ENCODE measurements at regions not wholly inside any gene's neighbourhood (a gene's known extent, or its start where the extent isn't known, plus 50 kb on each side); places are given as distances from the start of the nearest gene placed in this dataset.
A peak's percentile ranks its signal among the peaks of the same experiment; 100 is the strongest.
"Not testable (repeated sequence)": the region's sequence is repeated elsewhere in the genome, so short reads cannot be mapped to it uniquely, and the experiment has no call there.

GRCh38 chr2:175827856-175828255 is 174.2 kb downstream of the LNPK start:
- DNase-seq, result no peak

- DNase-seq, result no peak
Observed at GRCh38 chr2:175824243-175824642, 177.8 kb downstream of the LNPK start.

DNA sequence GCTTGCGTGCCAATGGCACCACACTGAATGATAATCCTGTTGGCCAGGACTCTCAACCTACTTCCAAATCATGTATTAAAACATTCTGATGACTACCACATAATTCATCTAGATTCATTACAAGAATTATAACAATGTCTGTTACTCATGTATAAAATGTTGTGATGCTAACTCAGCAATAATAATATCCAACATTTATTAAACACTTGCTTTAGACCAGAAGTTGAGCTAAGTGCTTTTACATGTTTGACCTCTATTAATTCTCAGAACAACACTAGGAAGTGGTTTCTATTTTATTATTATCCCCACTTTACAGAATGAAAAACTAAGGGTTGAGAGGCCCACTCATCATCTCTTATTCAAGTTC is 178.4 kb downstream of the LNPK start:
- DNase-seq, result no peak

DNA sequence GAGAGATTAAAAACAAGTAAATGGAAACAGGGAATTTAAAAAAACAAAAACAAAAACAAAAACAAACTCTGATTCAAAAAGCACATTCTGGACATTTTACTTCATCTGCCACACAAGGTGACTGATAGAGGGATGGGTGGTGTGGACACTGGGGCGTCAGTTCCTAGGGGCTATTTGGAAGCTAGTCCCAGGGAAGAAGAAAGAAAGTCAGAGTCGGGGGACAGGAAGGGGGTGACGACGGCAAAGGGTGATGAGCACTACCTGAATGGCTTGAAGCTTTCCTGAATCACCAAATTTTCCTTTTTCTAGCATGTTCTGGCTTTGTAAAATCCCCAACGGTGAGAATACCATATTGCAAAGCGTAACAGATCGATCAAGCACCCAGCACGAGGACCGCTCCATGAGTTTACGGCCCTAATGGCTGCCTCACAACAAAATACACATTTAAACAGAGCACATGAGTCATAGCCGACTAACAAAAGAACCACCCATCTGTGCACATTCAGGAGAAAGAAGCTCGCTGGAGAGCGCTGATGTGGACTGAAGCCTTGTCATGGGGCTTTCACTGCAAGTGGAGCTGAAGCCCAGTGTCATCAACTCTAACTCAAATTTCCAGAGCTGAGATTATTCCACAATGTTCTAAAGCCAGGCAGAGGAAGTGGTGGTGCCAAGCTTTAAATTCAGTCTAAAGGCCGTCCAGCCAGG is 178.9 kb downstream of the LNPK start:
- DNase-seq, result no peak

GRCh38 chr2:175817221-175817620 is 184.8 kb downstream of the LNPK start:
- DNase-seq, result no peak

DNA sequence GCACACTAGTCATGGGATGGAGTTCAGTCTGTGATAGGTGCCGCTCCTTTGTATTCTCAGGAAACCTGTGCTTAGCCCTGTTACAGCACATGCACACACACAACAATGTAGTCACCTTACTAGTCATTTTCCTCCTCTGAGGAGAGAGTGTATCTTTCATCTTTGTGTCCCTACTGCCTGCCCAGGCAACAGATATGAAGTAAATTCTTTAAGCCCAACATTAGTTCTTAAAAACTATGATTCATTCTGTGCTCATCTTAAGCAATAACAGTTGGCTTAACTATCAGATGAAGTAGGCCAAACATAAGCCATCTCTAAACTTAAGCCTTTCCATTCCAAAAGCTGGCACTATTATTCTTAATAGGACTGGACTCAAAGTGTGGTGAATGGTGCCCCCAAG is 186.5 kb downstream of the LNPK start:
- DNase-seq, result no peak

- DNase-seq, result no peak
Observed at GRCh38 chr2:175811971-175812370, 190.1 kb downstream of the LNPK start.

GRCh38 chr2:175808858-175809257 is 193.2 kb downstream of the LNPK start:
- DNase-seq, result no peak

GRCh38 chr2:175808078-175808477 is 194.0 kb downstream of the LNPK start:
- no peak for DNase-seq

DNA sequence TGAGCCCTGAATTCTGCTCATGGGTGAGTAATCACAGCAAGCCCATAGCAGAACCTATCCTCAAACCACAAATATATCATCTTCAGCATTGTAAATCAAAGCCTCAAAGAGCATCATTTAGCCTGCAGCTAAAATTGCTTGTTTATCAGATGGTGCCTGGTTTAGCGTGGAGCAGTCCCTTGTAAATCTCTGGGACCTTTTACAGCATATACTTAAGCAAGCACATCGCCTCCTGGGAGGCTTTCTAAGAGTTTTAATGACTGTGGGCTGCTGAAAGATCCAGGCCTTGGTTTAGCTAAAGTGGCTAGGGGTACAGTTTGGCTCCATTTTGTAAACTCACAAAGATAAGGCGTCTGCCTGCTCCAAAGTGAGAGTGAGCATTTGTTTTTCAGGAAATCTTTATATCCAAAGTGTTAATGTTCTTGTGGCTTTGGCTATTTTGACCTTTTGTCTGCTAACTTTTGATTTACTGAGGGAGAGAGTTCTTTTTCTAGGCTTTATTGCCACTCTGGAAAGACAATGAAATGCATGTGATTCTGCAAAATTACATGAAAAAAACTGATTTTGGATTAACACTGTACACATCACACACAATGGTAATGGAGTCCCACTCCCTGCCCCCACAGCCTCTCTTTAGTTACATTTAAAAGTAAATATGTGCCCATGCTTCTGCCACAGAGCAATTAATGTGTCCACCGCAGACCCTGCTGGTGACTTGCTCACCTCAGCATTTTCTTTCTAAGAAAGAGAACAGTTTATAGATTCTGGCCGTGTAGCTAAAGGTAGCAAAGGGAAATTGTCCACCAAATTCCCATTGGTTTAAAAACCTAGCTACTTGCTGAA is 194.8 kb downstream of the LNPK start:
- peak in 1 of 2 experiments; percentile 43 for DNase-seq

DNA sequence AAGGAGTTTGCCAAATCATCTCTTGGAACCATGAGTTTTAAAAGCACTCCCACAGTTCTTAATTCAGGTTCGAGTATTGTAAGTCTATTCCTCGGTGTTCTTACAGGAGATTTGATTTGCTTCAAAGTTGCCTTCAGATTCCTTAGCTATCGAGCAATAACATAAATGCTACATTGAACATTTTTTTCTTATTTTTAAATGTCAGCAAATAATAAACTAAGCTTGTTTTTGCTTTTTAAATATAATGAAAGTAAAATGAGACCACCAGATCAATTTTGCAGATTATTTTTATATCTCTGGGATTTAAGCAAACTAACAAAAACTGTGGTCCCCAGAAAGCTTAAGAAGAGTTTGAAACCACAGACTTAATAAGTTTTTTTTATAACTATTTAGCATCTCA is 195.5 kb downstream of the LNPK start:
- DNase-seq, result no peak

DNA sequence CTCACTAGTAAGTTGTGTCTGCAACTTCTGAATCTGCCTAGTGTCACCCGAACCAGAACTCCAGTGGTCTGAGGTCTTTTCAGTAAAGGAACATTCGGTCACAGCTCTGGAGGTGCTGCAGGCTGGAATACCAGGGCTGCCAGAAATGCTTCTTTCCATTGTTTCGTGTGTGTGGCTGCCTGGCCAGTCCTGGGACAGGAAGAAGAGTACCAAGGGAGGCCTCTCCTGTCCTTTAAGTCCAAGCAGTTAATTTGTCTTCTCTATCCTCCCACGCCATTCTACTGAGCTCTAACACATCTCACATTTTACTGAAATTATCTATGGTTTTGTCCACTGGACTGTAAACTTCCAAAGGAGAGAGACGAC is 196.0 kb downstream of the LNPK start:
- no peak for DNase-seq

DNA sequence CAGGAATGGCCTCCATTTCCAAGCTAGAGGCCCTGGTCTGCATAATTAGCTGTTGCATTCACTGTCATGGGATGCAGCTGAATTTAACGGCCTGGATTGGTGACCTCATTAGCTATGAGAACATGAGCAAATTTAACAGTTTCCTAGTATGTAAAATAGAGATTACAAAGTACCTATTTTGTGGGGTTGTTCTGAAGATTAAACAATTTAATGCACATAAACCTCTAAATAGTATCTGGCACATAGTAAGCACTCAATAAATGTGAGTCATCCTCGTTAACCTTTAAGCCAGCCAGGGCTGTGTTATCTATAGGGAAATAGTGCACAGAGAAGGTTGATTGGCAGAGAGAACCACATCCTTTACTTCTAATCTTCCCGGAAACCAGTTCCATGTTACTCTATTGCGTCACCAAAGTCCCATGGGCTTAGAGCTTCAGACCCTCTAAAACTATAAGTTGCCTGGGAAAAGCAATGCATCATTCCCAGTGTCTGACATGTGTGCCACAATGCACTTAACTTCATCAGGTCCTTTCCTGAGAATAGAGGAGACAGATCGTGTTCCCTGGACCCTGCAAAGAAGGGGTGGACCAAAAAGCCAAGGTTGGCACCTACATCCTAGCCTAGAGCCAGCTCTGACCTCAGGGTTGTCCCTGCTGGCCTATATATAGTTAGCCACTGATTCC is 196.5 kb downstream of the LNPK start:
- DNase-seq, result no peak

GRCh38 chr2:175804122-175804521 is 197.9 kb downstream of the LNPK start:
- DNase-seq, result peak; percentile 53 to 64

DNA sequence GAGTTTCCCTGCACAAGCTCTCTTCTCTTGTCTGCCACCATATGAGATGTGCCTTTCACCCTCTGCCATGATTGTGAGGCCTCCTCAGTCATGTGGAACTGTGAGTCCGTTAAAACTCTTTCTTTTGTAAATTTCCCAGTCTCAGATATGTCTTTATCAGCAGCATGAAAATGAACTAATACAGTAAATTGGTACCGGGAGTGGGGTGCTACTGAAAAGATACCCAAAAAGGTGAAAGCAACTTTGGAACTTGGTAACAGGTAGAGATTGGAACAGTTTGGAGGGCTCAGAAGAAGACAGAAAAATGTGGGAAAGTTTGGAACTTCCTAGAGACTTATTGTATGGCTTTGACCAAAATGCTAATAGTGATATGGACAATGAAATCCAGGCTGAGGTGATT is 205.6 kb downstream of the LNPK start:
- not testable (repeated sequence) for DNase-seq

- DNase-seq, result no peak
Observed at GRCh38 chr2:175793648-175794047, 208.4 kb downstream of the LNPK start.

- DNase-seq, result no peak
Observed at GRCh38 chr2:175792881-175793280, 209.2 kb downstream of the LNPK start.

- no peak for DNase-seq
Observed at GRCh38 chr2:175792199-175792598, 209.9 kb downstream of the LNPK start.

DNA sequence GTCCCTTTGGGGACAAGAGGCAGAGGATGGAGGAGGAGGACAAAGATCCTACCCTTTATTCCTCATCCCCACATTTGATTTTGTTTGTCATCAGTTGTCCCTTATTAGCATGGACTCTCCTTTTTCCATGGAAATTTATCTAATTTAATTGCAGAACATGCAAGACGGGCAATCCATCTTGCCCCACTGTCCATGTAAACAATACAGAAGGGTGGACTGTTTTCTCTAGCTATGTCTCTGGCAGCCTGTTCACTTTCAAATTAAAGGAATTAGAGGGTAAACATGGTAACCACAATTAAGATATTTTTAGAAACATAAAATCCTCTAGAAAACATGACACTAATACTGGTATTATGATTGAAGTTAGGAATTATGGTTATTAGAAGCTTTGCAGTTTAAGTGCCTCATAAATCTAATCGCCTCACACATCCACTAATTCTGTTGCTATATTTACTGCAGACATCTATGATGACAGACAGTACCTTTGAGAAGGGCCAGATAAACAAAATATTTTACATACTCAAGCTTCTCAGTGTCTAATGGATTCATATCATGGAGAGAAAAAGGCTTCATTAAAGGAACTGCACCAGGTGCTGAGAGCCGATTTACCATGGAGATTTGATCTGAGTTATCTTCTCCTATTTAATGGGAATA is 215.5 kb downstream of the LNPK start:
- no peak for DNase-seq

GRCh38 chr2:175777337-175777736 is 224.7 kb downstream of the LNPK start:
- not testable (repeated sequence) for DNase-seq

DNA sequence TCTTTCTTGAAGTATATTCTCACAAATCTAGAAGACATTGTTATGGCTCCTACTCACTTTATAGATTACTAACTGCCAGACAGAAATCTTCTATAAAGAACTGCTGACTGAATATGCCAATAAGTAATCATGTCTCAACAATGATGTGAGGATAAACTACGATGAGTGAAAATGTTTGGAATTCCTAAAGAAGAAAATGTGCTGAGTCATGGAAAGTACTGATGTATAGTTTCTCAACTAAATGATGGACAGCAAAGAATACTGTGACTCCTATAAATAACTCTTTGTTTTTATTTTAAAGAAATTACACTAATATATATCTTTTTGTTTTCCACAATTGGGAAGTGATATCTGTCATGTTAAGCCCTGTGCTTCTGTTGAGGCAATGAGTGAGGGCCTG is 232.9 kb downstream of the LNPK start:
- DNase-seq, result no peak

DNA sequence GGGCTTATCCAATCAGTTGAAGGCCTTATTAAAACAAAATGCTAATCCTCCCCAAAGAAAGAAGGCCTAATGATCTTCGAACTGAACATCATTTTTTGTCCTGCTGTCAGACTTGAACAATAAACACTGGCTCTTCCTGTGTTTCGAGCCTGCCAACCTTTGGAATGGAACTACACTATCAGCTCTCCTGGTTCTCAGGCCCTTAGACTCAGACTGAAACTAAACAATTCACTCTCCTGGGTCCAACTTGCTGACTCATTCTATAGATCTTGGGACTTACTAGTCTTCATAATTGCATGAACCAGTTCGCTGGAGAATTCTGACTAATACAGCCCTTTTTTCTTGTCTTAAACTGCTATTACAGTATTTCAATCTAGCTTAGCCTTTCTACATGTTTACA is 235.2 kb downstream of the LNPK start:
- no peak for DNase-seq

DNA sequence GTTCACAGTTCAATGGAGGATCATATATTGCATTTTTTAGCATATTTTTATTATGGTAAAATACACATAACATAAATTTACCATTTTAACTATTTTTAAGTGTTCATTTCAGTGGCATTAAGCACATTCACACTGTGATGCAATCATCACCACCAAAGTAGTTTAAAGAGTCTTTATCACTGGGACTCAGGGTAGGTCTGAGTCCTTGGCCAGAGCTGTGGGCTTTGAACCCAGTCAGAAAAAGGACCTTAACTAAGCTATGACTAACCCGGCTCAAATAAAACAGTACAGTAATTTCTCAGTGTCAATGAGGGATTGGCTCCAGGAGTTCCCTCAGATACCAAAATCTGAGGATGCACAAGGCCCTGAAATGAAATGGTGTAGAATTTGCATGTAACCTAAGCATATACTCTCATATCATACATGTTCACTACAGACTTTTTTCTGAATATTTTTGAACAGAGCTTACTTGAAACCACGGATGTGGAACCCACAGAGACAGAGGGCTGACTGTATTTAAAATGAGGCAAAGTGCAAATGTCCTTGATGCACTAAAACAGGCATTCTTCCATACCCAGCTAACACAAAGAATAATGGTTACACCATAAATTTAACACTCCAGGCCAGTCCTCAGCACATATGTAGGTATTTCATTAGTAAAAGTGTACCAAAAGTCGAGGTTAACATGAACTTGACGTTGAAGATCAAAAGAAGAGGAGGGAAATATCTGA is 246.2 kb downstream of the LNPK start:
- DNase-seq, result no peak

Measured in NCI-H187 (cell line).